K562 (cell line): ENCODE measurements at regions not wholly inside any gene's neighbourhood (a gene's known extent, or its start where the extent isn't known, plus 50 kb on each side); places are given as distances from the start of the nearest gene placed in this dataset.

ENCODE experiments used
- CREM ChIP-seq: IDR thresholded peaks from 2 replicates; pipeline ENCODE4 v1.6.1; 2014; ENCODE audit warnings: antibody characterized with exemption, low read depth
- SAP30 ChIP-seq: fragments of 200-600 bp; sonication (generic); IDR thresholded peaks from 2 replicates; pipeline ENCODE4 v1.6.1; 2012; ENCODE audit warnings: borderline replicate concordance, low read depth, mild to moderate bottlenecking, moderate library complexity, low read length, control low read depth, inconsistent platforms; ENCODE audit not compliant: insufficient read depth, poor library complexity, severe bottlenecking
- SP2 ChIP-seq: IDR thresholded peaks from 2 replicates; pipeline ENCODE4 v1.6.1; 2011; ENCODE audit warnings: mild to moderate bottlenecking, low read depth, low read length, moderate library complexity; ENCODE audit not compliant: poor library complexity, severe bottlenecking; ENCODE audit errors: extremely low read depth
- TF ChIP-seq, protein P1 (sequence below), 3 experiments: IDR thresholded peaks in 2 of 3; conservative IDR thresholded peaks in 1 of 3; 2 replicates each; pipeline ENCODE4 v1.5.1; 2011 to 2012; ENCODE audit warnings: low read length in 3 of 3, mild to moderate bottlenecking in 3 of 3, control low read depth in 2 of 3, improper control_type of control experiment in 1 of 3, inconsistent platforms in 1 of 3, low read depth in 1 of 3, mixed read lengths in 1 of 3, moderate library complexity in 1 of 3; ENCODE audit not compliant: insufficient read depth in 2 of 3

DNA sequence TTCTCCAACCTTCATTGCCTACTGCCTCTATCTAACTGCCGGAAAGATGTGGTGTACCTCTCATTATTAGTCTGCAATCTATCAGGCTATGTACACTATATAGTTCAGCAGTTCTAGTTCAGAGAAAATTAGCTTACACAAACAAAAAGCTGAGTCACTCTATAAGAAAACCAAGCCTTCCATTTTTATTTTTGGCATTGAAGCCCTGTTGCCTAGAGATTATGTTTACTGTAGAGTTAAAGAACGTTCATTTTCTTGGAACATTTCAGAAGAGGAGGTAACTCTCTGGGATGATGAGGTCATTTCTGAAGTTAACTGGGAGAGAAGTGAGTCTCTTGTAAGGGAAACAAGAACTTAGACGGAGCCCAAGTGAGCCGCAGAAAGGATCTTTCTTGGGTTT is 133.5 kb downstream of the FAM124B start:
- TF ChIP-seq SAP30, result no peak
- TF ChIP-seq, protein P1, sequence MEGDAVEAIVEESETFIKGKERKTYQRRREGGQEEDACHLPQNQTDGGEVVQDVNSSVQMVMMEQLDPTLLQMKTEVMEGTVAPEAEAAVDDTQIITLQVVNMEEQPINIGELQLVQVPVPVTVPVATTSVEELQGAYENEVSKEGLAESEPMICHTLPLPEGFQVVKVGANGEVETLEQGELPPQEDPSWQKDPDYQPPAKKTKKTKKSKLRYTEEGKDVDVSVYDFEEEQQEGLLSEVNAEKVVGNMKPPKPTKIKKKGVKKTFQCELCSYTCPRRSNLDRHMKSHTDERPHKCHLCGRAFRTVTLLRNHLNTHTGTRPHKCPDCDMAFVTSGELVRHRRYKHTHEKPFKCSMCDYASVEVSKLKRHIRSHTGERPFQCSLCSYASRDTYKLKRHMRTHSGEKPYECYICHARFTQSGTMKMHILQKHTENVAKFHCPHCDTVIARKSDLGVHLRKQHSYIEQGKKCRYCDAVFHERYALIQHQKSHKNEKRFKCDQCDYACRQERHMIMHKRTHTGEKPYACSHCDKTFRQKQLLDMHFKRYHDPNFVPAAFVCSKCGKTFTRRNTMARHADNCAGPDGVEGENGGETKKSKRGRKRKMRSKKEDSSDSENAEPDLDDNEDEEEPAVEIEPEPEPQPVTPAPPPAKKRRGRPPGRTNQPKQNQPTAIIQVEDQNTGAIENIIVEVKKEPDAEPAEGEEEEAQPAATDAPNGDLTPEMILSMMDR (IDR thresholded peaks at IDR 0.05 in 2 of 3, conservative IDR thresholded peaks at IDR 0.05 in 1 of 3; ENCODE audit: insufficient read depth in 2 of 3, low read depth in 1 of 3, low read length in 3 of 3), result no peak
- TF ChIP-seq SP2, result no peak
- no peak for TF ChIP-seq CREM
